IMR-90 (cell line): ENCODE measurements at regions not wholly inside any gene's neighbourhood (a gene's known extent, or its start where the extent isn't known, plus 50 kb on each side); places are given as distances from the start of the nearest gene placed in this dataset.
A peak's percentile ranks its signal among the peaks of the same experiment; 100 is the strongest.

Experiments used
- ATAC-seq: fragments of 200-7000 bp; cut with Tn5 transposase; 2 replicates; pipeline ENCODE4 v1.9.1; 2020; ENCODE audit warnings: low read depth, mild to moderate bottlenecking, moderate library complexity
- BruUV-seq: library from RNA; stranded (reverse); fragments of 400-500 nt; replicated peaks from 2 replicates; lab custom pipeline; 2021; lab: Mats Ljungman, UMichigan
- CTCF ChIA-PET: fragments of 300-600 bp; formaldehyde crosslinking; extraction: SDS; loops from one replicate; lab custom pipeline; 2021; ENCODE audit warnings: antibody characterized with exemption; lab: Yijun Ruan, JAX
- POLR2A ChIA-PET: fragments of 300-600 bp; sonication (Branson Sonifier 250); formaldehyde crosslinking; loops from one replicate; lab custom pipeline; 2022; ENCODE audit warnings: antibody characterized with exemption; ENCODE audit not compliant: unreplicated experiment; lab: Charles Lee
- DNase-seq: peaks from one replicate; pipeline ENCODE4 v3.0.0; 2013
- H2AFZ ChIP-seq: replicated peaks from 2 replicates; pipeline ENCODE3; 2013; ENCODE audit warnings: low read length, mild to moderate bottlenecking; ENCODE audit not compliant: poor library complexity
- H2AK5ac ChIP-seq: 2 replicates; pipeline ENCODE4 v1.6.1; 2013; ENCODE audit warnings: low read depth, low read length, inconsistent platforms
- H2AK9ac ChIP-seq: replicated peaks from 2 replicates; pipeline ENCODE3; 2013; ENCODE audit warnings: mild to moderate bottlenecking, low read depth, low read length, moderate library complexity; ENCODE audit not compliant: poor library complexity
- H2BK120ac ChIP-seq: 2 replicates; pipeline ENCODE4 v1.6.1; 2013; ENCODE audit warnings: low read depth, low read length, inconsistent platforms
- H2BK15ac ChIP-seq: 3 replicates; pipeline ENCODE4 v1.6.1; 2013; ENCODE audit warnings: low read depth, low read length, inconsistent platforms
- H2BK20ac ChIP-seq: 2 replicates; pipeline ENCODE4 v1.6.1; 2013; ENCODE audit warnings: low read depth, mild to moderate bottlenecking, inconsistent platforms, low read length, moderate library complexity
- H2BK5ac ChIP-seq: 2 replicates; pipeline ENCODE4 v1.6.1; 2013; ENCODE audit warnings: mild to moderate bottlenecking, low read depth, low read length, inconsistent platforms; ENCODE audit not compliant: poor library complexity, severe bottlenecking
- H3K14ac ChIP-seq: replicated peaks from 2 replicates; pipeline ENCODE4 v1.6.1; 2013; ENCODE audit warnings: low read depth, low read length, inconsistent platforms
- H3K18ac ChIP-seq: 2 replicates; pipeline ENCODE4 v1.6.1; 2013; ENCODE audit warnings: low read depth, low read length, control low read depth
- H3K23ac ChIP-seq: 2 replicates; pipeline ENCODE4 v1.6.1; 2013; ENCODE audit warnings: low read depth, low read length, inconsistent platforms
- H3K27ac ChIP-seq: 2 replicates; pipeline ENCODE4 v1.5.1; 2013; ENCODE audit warnings: mild to moderate bottlenecking, control low read depth, low read length; ENCODE audit not compliant: insufficient read depth
- H3K27me3 ChIP-seq: 2 replicates; pipeline ENCODE4 v1.6.1; 2013; ENCODE audit warnings: low read length; ENCODE audit not compliant: control insufficient read depth, insufficient read depth
- H3K36me3 ChIP-seq: 2 replicates; pipeline ENCODE4 v1.6.1; 2013; ENCODE audit warnings: low read length, mixed read lengths; ENCODE audit not compliant: control insufficient read depth, insufficient read depth
- H3K4ac ChIP-seq: 2 replicates; pipeline ENCODE4 v1.6.1; 2013; ENCODE audit warnings: low read depth, low read length, inconsistent platforms
- H3K4me1 ChIP-seq: 2 replicates; pipeline ENCODE4 v1.6.1; 2013; ENCODE audit warnings: low read length, mixed read lengths; ENCODE audit not compliant: control insufficient read depth, insufficient read depth
- H3K4me2 ChIP-seq: 2 replicates; pipeline ENCODE4 v1.6.1; 2013; ENCODE audit warnings: low read depth, mild to moderate bottlenecking, control low read depth, low read length, moderate library complexity
- H3K4me3 ChIP-seq: 2 replicates; pipeline ENCODE4 v1.5.1; 2013; ENCODE audit warnings: low read depth, mild to moderate bottlenecking, control low read depth, low read length, moderate library complexity; ENCODE audit not compliant: insufficient read depth
- H3K56ac ChIP-seq: 2 replicates; pipeline ENCODE4 v1.6.1; 2013; ENCODE audit warnings: low read length, inconsistent platforms; ENCODE audit not compliant: insufficient read depth; ENCODE audit errors: extremely low read depth
- H3K79me1 ChIP-seq, 2 experiments: 2 replicates each; pipeline ENCODE4 v1.6.1; 2013; ENCODE audit warnings: low read length in 2 of 2, inconsistent platforms in 1 of 2, low read depth in 1 of 2
- H3K9ac ChIP-seq: 2 replicates; pipeline ENCODE4 v1.6.1; 2013; ENCODE audit warnings: low read depth, low read length, control low read depth
- H3K9me1 ChIP-seq: 2 replicates; pipeline ENCODE4 v1.6.1; 2013; ENCODE audit warnings: low read length, inconsistent platforms; ENCODE audit not compliant: insufficient read depth
- H3K9me3 ChIP-seq: 2 replicates; pipeline ENCODE4 v1.6.1; 2013; ENCODE audit warnings: low read length; ENCODE audit not compliant: control insufficient read depth, insufficient read depth
- H4K20me1 ChIP-seq: 2 replicates; pipeline ENCODE4 v1.6.1; 2013; ENCODE audit warnings: low read length, inconsistent platforms; ENCODE audit not compliant: insufficient read depth
- H4K5ac ChIP-seq: 2 replicates; pipeline ENCODE4 v1.6.1; 2013; ENCODE audit warnings: mild to moderate bottlenecking, low read depth, low read length, control low read depth
- H4K8ac ChIP-seq, 2 experiments: 2 replicates each; pipeline ENCODE4 v1.6.1; 2013; ENCODE audit warnings: low read depth in 2 of 2, low read length in 2 of 2, control low read depth in 1 of 2, inconsistent platforms in 1 of 2
- H4K91ac ChIP-seq: 2 replicates; pipeline ENCODE4 v1.6.1; 2013; ENCODE audit warnings: low read depth, low read length, inconsistent platforms; ENCODE audit not compliant: insufficient read depth
- CHD1 ChIP-seq: IDR thresholded peaks from 2 replicates; pipeline ENCODE4 v1.6.1; 2012; ENCODE audit warnings: low read depth, low read length, improper control_type of control experiment
- CTCF ChIP-seq: conservative IDR thresholded peaks from 2 replicates; pipeline ENCODE4 v1.5.1; 2012; ENCODE audit warnings: mild to moderate bottlenecking, low read depth, low read length, improper control_type of control experiment
- FOS ChIP-seq: fragments of 150-350 bp; IDR thresholded peaks from 2 replicates; pipeline ENCODE4 v1.6.1; 2016; ENCODE audit warnings: low read depth, low read length
- MAZ ChIP-seq: IDR thresholded peaks from 2 replicates; pipeline ENCODE4 v1.6.1; 2012; ENCODE audit warnings: low read depth, mild to moderate bottlenecking, low read length, improper control_type of control experiment, moderate library complexity, borderline replicate concordance
- MXI1 ChIP-seq: IDR thresholded peaks from 2 replicates; pipeline ENCODE4 v1.6.1; 2012; ENCODE audit warnings: low read depth, mild to moderate bottlenecking, low read length, moderate library complexity, borderline replicate concordance
- NFE2L2 ChIP-seq: fragments of 150-350 bp; IDR thresholded peaks from 2 replicates; pipeline ENCODE4 v1.6.1; 2016; ENCODE audit warnings: low read depth, mild to moderate bottlenecking, low read length
- WGBS, 2 experiments: methylation state at CpG; one replicate each; pipeline versions ENCODE4 v1.1.5 to v1.1.7; 2013; ENCODE audit warnings: missing lambda C conversion rate in 2 of 2; ENCODE audit not compliant: insufficient read length in 1 of 2; ENCODE audit errors: extremely low coverage in 2 of 2; 5-methylcytosine and 5-hydroxymethylcytosine counted together
- dilution Hi-C: fragments of 300-500 bp; cut with HindIII; formaldehyde crosslinking; loops from one replicate; pipeline ENCODE4 v1.14.3; 2018; ENCODE audit warnings: low sequenced_read_pairs; ENCODE audit not compliant: unreplicated experiment
- in situ Hi-C: fragments of 300-500 bp; cut with MboI; formaldehyde crosslinking; loops from 3 replicates; pipeline ENCODE4 v1.14.3; 2019; ENCODE audit warnings: low sequenced_read_pairs, inconsistent platforms, mixed read lengths
- intact Hi-C: fragments of 100-400 bp; cut with micrococcal nuclease; formaldehyde crosslinking; loops from 2 replicates; pipeline ENCODE4 v1.10.0; 2022

DNA sequence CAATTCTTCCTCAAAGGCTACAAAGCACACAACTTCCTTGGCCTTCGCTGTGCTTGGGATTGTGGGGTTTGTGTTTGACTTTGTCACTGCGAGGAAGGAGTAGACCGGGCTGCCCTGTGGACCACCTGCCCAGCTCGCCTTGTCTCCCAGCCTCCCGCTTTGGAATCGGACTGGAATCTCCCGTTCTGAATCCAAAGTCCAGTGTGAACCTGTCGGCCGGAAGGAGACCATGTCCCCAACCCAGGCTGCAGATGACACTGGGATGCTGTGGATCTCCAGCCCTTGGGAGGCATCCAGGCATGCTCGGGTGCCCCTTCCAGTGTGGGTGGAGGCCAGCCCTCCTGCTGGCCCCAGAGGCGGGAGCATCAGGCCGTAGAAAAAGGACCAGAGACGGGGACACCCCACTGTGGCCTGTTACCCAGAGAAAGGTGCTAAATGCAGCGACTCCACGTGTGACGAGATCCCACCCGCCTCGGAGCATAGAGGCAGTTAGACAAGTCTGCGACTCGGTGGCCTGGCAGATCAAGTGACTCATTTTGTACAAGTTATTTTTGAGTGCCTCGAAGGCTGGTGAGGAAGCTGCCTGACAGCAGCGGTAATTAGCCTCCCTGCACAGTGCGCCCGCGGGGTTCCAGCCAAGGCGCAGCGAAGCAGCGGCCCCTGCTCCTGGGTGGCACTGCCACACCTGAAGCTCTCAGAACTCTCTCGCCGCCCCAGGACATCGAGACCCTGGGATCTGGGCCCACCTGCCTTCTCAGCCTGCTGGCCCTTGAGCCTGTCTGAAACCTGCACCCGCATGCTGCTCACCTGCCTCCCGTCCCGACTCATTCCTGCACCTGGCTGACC is 57.5 kb downstream of the ADRA2C start:
- Histone ChIP-seq H3K14ac (no peak overlapping the region), H2AK5ac (no peak overlapping the region), H3K4ac (no peak overlapping the region), H3K18ac (no peak overlapping the region), H3K36me3 (no peaks in the 10 kb centered on the region), H2BK20ac (no peak overlapping the region), H3K56ac (no peak overlapping the region), H2AFZ (no peak overlapping the region), H2BK5ac (no peak overlapping the region), H3K9ac (no peak overlapping the region), H4K20me1 (no peaks in the 10 kb centered on the region), H3K4me1 (no peaks in the 10 kb centered on the region), H2AK9ac (peak overlapping the region; percentile 24), H4K5ac (no peak overlapping the region), H3K9me3 (no peaks in the 10 kb centered on the region), H3K4me3 (no peak overlapping the region), H3K23ac (no peak overlapping the region), H4K8ac (no peak overlapping the region), H3K27ac (no peak overlapping the region), H3K79me1 (no peaks in the 10 kb centered on the region), H4K91ac (no peak overlapping the region), H3K27me3 (peaks cover 25% of the 10 kb centered on the region), H3K4me2 (no peak overlapping the region), H3K9me1 (no peaks in the 10 kb centered on the region), H2BK15ac (no peak overlapping the region), H2BK120ac (no peak overlapping the region)
- DNase-seq (no peak), ATAC-seq (no peak)
- no peak for TF ChIP-seq CTCF
- TF ChIP-seq MAZ = no peak
- TF ChIP-seq CHD1 = no peak
- TF ChIP-seq NFE2L2 = no peak
- TF ChIP-seq FOS = no peak
- TF ChIP-seq MXI1 = no peak
- BruUV-seq = no TSS peak
- POLR2A ChIA-PET = no interaction called here
- dilution Hi-C loops = no loop called here
- intact Hi-C loops = no loop called here
- WGBS, 2 experiments = 75% methylated on average over 21 of the region's 34 CpGs; no CpG with 5 or more reads in 1 of the 2 experiments
- CTCF ChIA-PET = no interaction called here
- in situ Hi-C loops = no loop called here
